ENCODE measurements at regions not wholly inside any gene's neighbourhood (a gene's known extent, or its start where the extent isn't known, plus 50 kb on each side); places are given as distances from the start of the nearest gene placed in this dataset.

- TF ChIP-seq, protein P1, sequence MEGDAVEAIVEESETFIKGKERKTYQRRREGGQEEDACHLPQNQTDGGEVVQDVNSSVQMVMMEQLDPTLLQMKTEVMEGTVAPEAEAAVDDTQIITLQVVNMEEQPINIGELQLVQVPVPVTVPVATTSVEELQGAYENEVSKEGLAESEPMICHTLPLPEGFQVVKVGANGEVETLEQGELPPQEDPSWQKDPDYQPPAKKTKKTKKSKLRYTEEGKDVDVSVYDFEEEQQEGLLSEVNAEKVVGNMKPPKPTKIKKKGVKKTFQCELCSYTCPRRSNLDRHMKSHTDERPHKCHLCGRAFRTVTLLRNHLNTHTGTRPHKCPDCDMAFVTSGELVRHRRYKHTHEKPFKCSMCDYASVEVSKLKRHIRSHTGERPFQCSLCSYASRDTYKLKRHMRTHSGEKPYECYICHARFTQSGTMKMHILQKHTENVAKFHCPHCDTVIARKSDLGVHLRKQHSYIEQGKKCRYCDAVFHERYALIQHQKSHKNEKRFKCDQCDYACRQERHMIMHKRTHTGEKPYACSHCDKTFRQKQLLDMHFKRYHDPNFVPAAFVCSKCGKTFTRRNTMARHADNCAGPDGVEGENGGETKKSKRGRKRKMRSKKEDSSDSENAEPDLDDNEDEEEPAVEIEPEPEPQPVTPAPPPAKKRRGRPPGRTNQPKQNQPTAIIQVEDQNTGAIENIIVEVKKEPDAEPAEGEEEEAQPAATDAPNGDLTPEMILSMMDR (conservative IDR thresholded peaks at IDR 0.05 in 1 of 2, IDR thresholded peaks at IDR 0.05 in 1 of 2; ENCODE audit: low read depth in 1 of 2, low read length in 2 of 2), result no peak
- no peak for TF ChIP-seq EZH2 (IDR thresholded peaks at IDR 0.05; ENCODE audit: low read length, missing control alignments)
- no peak for DNase-seq (ENCODE audit: low read depth in 2 of 2)
- Histone ChIP-seq H3K79me2 (ENCODE audit: control insufficient read depth, insufficient read depth, low read length) (peaks cover 2% of the 10 kb centered on the region), H3K9ac (ENCODE audit: insufficient read depth, low read length) (no peak overlapping the region), H2AFZ (ENCODE audit: low read length) (no peak overlapping the region), H3K27me3 (ENCODE audit: control insufficient read depth, insufficient read depth, low read length) (no peaks in the 10 kb centered on the region), H3K4me3 (replicated peaks in 1 of 4; ENCODE audit: control extremely low read depth in 1 of 4, insufficient read depth in 1 of 4, low read depth in 3 of 4, low read length in 4 of 4) (no peak overlapping the region), H3K27ac (ENCODE audit: insufficient read depth, low read length) (peak overlapping the region; percentile 21), H3K4me1 (ENCODE audit: control insufficient read depth, extremely low read depth, insufficient read depth, low read length) (peaks cover 3% of the 10 kb centered on the region), H3K9me3 (ENCODE audit: control insufficient read depth, insufficient read depth, low read depth, low read length) (no peaks in the 10 kb centered on the region), H3K4me2 (ENCODE audit: extremely low read depth, insufficient read depth, low read length) (peak overlapping the region; percentile 11), H3K36me3 (ENCODE audit: control insufficient read depth, insufficient read depth, low read length) (no peaks in the 10 kb centered on the region), H4K20me1 (ENCODE audit: control insufficient read depth, extremely low read depth, insufficient read depth, low read length) (no peaks in the 10 kb centered on the region)
Observed at GRCh38 chr6:138600261-138600660, 101.0 kb upstream of the NHSL1 start.

- H3K4me1 ChIP-seq (ENCODE audit: control insufficient read depth, extremely low read depth, insufficient read depth, low read length), result peaks cover 3% of the 10 kb centered on the region
- peak; percentile 70 to 86 for DNase-seq (ENCODE audit: low read depth in 2 of 2)
- H3K4me2 ChIP-seq (ENCODE audit: extremely low read depth, insufficient read depth, low read length), result peak overlapping the region; percentile 11
- H3K27me3 ChIP-seq (ENCODE audit: control insufficient read depth, insufficient read depth, low read length), result no peaks in the 10 kb centered on the region
- H3K9ac ChIP-seq (ENCODE audit: insufficient read depth, low read length), result no peak overlapping the region
- H4K20me1 ChIP-seq (ENCODE audit: control insufficient read depth, extremely low read depth, insufficient read depth, low read length), result no peaks in the 10 kb centered on the region
- TF ChIP-seq EZH2 (IDR thresholded peaks at IDR 0.05; ENCODE audit: low read length, missing control alignments), result no peak
- TF ChIP-seq, protein P1 (conservative IDR thresholded peaks at IDR 0.05 in 1 of 2, IDR thresholded peaks at IDR 0.05 in 1 of 2; ENCODE audit: low read depth in 1 of 2, low read length in 2 of 2), result no peak
- H3K9me3 ChIP-seq (ENCODE audit: control insufficient read depth, insufficient read depth, low read depth, low read length), result no peaks in the 10 kb centered on the region
- no peaks in the 10 kb centered on the region for H3K36me3 ChIP-seq (ENCODE audit: control insufficient read depth, insufficient read depth, low read length)
- peaks cover 2% of the 10 kb centered on the region for H3K79me2 ChIP-seq (ENCODE audit: control insufficient read depth, insufficient read depth, low read length)
- no peak overlapping the region for H2AFZ ChIP-seq (ENCODE audit: low read length)
- peak overlapping the region; percentile 35 for H3K27ac ChIP-seq (ENCODE audit: insufficient read depth, low read length)
- no peak overlapping the region for H3K4me3 ChIP-seq (replicated peaks in 1 of 4; ENCODE audit: control extremely low read depth in 1 of 4, insufficient read depth in 1 of 4, low read depth in 3 of 4, low read length in 4 of 4)
Observed at GRCh38 chr6:138600726-138601125, 101.4 kb upstream of the NHSL1 start.

- H3K4me3 ChIP-seq (replicated peaks in 1 of 4; ENCODE audit: control extremely low read depth in 1 of 4, insufficient read depth in 1 of 4, low read depth in 3 of 4, low read length in 4 of 4), result no peak overlapping the region
- no peak overlapping the region for H2AFZ ChIP-seq (ENCODE audit: low read length)
- peaks cover 3% of the 10 kb centered on the region for H3K4me1 ChIP-seq (ENCODE audit: control insufficient read depth, extremely low read depth, insufficient read depth, low read length)
- no peak overlapping the region for H3K4me2 ChIP-seq (ENCODE audit: extremely low read depth, insufficient read depth, low read length)
- peak; percentile 40 to 51 for DNase-seq (ENCODE audit: low read depth in 2 of 2)
- TF ChIP-seq, protein P1 (conservative IDR thresholded peaks at IDR 0.05 in 1 of 2, IDR thresholded peaks at IDR 0.05 in 1 of 2; ENCODE audit: low read depth in 1 of 2, low read length in 2 of 2), result no peak
- TF ChIP-seq EZH2 (IDR thresholded peaks at IDR 0.05; ENCODE audit: low read length, missing control alignments), result no peak
- no peaks in the 10 kb centered on the region for H4K20me1 ChIP-seq (ENCODE audit: control insufficient read depth, extremely low read depth, insufficient read depth, low read length)
- H3K27ac ChIP-seq (ENCODE audit: insufficient read depth, low read length), result peak overlapping the region; percentile 35
- H3K36me3 ChIP-seq (ENCODE audit: control insufficient read depth, insufficient read depth, low read length), result no peaks in the 10 kb centered on the region
- no peak overlapping the region for H3K9ac ChIP-seq (ENCODE audit: insufficient read depth, low read length)
- H3K27me3 ChIP-seq (ENCODE audit: control insufficient read depth, insufficient read depth, low read length), result no peaks in the 10 kb centered on the region
- no peaks in the 10 kb centered on the region for H3K9me3 ChIP-seq (ENCODE audit: control insufficient read depth, insufficient read depth, low read depth, low read length)
- H3K79me2 ChIP-seq (ENCODE audit: control insufficient read depth, insufficient read depth, low read length), result peaks cover 2% of the 10 kb centered on the region
Observed at GRCh38 chr6:138601128-138601527, 101.8 kb upstream of the NHSL1 start.
